Epithelial cell of proximal tubule (primary cell): ENCODE measurements at regions not wholly inside any gene's neighbourhood (a gene's known extent, or its start where the extent isn't known, plus 50 kb on each side); places are given as distances from the start of the nearest gene placed in this dataset.

Experiments used
- DNase-seq: peaks from one replicate; pipeline ENCODE4 v3.0.0-alpha.2; 2011; ENCODE audit warnings: low read depth
- H3K4me3 ChIP-seq: 2 replicates; pipeline ENCODE4 v1.5.1; 2011; ENCODE audit warnings: low read depth, mild to moderate bottlenecking, low read length
- CTCF ChIP-seq: conservative IDR thresholded peaks from 2 replicates; pipeline ENCODE4 v1.5.1; 2012; ENCODE audit warnings: low read depth, mild to moderate bottlenecking, low read length

- peak; percentile 89 for DNase-seq
- H3K4me3 ChIP-seq, result no peak overlapping the region
- no peak for TF ChIP-seq CTCF
Observed at GRCh38 chr3:135887220-135887619, 78.3 kb upstream of the PPP2R3A start.

DNA sequence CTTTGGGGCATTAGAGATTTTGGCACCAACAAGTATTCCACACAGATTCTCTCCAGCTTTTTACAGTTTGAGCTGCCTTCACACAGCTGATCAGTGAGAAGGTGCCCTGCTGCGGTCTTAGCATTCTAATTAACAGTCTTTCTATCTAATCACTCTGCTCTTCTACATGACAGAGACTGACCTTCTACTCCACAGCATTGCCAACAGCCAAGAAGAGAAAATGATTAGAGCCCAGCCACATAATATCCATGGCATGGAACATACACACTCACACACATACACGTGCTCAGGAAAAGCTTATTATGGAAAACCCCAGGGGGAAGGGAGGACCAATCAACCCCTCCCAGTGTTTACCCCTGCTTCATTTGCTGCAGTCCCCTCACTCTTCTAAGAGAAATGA is 76.1 kb upstream of the PPP2R3A start:
- no peak for DNase-seq
- TF ChIP-seq CTCF, result no peak
- H3K4me3 ChIP-seq, result no peak overlapping the region

GRCh38 chr3:135891121-135891520 is 74.4 kb upstream of the PPP2R3A start:
- H3K4me3 ChIP-seq, result no peak overlapping the region
- no peak for DNase-seq
- TF ChIP-seq CTCF, result no peak

DNA sequence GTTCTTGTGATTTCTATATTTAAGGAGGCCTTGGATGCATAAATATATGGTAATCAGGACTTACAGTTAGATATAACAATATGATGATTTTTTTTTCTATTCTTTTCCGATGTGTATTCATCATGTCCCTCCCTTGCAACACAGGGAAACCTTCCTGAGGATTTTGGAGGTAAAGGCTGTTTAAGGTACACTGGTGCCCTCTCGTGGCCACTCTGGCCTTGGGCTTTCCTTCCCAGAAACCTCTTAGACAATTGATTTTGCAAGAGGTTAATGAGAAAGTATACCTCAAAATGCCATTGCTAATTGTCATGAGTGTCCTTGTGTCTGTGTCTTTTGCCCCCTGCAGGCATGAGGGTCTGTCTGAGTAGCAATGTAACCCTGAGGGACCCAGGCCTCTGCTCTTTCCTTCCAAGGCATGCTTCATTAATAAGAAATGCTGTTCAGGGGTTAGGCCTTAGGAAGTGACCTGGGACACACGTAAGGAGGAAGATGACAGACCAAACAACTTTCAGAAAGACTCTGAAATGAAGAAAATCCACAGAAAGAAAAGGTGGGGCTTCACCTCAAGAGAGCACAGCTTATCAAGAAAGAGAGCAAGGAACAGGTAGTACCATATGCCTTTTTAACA is 70.3 kb upstream of the PPP2R3A start:
- DNase-seq, result peak; percentile 56
- TF ChIP-seq CTCF, result peak; percentile 98
- no peak overlapping the region for H3K4me3 ChIP-seq

DNA sequence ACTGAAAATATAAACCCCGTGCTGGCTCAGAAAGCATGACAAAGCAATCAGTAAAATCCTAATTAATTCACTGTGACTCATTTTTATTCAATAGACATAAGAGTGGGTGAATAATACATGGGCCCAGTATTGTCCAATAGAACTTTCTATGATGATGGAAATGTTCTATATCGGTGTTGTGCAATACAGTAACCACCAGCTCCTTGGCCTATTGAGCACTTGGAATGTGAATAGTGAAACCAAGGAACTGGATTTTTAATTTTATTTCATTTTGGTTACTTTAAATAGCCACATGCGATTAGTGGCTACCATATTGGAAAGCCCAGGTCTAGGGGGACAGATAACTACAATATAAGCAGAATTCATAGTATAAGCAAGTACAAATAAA is 69.8 kb upstream of the PPP2R3A start:
- peak; percentile 82 for DNase-seq
- no peak for TF ChIP-seq CTCF
- H3K4me3 ChIP-seq, result no peak overlapping the region

DNA sequence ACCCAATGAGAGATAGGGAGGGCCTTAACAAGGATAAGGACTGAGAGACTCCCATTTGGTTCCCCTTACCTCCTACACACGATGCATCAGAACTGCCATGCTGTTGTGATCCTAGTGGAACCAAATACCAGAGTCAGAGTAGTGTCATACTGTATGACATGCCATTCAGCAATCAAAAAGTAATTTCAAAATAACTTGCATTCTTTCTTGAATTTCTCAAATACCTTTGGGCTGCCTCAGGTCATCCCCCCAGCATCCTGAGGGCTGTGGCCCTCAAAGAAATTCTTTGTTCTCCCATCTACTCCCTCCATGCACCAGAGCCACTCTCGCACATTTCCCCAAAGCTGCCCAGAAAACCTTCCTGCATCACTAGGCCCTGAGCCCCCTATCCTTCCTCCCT is 68.9 kb upstream of the PPP2R3A start:
- H3K4me3 ChIP-seq, result no peak overlapping the region
- TF ChIP-seq CTCF, result no peak
- DNase-seq, result peak; percentile 61

DNA sequence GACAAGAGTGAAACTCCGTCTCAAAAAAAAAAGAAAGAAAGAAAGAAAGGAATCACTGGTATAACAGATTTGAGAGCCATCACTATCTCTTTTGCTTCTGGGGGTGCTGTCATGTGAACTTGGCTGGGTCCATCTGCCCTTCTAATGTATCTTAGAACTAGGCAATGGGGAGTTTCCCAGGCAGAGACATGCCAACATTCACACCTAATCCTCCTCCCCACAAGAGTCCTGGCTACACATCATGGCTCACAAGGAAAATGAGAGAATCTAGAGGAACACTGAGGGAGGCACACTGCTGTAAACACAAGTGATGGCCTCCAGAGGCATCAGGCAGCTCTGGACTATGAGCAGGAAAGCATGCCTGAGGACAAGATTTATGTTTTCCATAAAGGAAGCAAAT is 67.8 kb upstream of the PPP2R3A start:
- DNase-seq, result no peak
- TF ChIP-seq CTCF, result no peak

More for the DNA sequence above, 67.8 kb upstream of the PPP2R3A start:
- H3K4me3 ChIP-seq, result no peak overlapping the region
